ENCODE measurements at regions not wholly inside any gene's neighbourhood (a gene's known extent, or its start where the extent isn't known, plus 50 kb on each side); places are given as distances from the start of the nearest gene placed in this dataset.

GRCh38 chr21:41682719-41683179 is 84.1 kb downstream of the RIPK4 start:
- no peak overlapping the region for H3K4me2 ChIP-seq (ENCODE audit: low read length)

GRCh38 chr21:41681939-41682718 is 84.7 kb downstream of the RIPK4 start:
- no peaks in the 10 kb centered on the region for H3K9me2 ChIP-seq (ENCODE audit: low read depth, low read length)
- H3K27ac ChIP-seq (ENCODE audit: low read depth, low read length, poor library complexity, severe bottlenecking): no peak overlapping the region
- H3K36me3 ChIP-seq (ENCODE audit: insufficient read depth, low read length): no peaks in the 10 kb centered on the region
- no peaks in the 10 kb centered on the region for H3F3A ChIP-seq (ENCODE audit: insufficient read depth, low read length)
- H3K4me1 ChIP-seq (ENCODE audit: insufficient read depth, low read length, severe bottlenecking): no peaks in the 10 kb centered on the region
- no peak for TF ChIP-seq EZH2 (IDR thresholded peaks at IDR 0.05; ENCODE audit: borderline replicate concordance, low read length)
- TF ChIP-seq, protein P1, sequence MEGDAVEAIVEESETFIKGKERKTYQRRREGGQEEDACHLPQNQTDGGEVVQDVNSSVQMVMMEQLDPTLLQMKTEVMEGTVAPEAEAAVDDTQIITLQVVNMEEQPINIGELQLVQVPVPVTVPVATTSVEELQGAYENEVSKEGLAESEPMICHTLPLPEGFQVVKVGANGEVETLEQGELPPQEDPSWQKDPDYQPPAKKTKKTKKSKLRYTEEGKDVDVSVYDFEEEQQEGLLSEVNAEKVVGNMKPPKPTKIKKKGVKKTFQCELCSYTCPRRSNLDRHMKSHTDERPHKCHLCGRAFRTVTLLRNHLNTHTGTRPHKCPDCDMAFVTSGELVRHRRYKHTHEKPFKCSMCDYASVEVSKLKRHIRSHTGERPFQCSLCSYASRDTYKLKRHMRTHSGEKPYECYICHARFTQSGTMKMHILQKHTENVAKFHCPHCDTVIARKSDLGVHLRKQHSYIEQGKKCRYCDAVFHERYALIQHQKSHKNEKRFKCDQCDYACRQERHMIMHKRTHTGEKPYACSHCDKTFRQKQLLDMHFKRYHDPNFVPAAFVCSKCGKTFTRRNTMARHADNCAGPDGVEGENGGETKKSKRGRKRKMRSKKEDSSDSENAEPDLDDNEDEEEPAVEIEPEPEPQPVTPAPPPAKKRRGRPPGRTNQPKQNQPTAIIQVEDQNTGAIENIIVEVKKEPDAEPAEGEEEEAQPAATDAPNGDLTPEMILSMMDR (IDR thresholded peaks at IDR 0.05; ENCODE audit: low read length): no peak
- no peak overlapping the region for H3K4me2 ChIP-seq (ENCODE audit: low read length)
- no peaks in the 10 kb centered on the region for H3K79me2 ChIP-seq (ENCODE audit: insufficient read depth, low read length)
- no peaks in the 10 kb centered on the region for H4K20me1 ChIP-seq (ENCODE audit: insufficient read depth, low read length)
- no peaks in the 10 kb centered on the region for H3K9me3 ChIP-seq (ENCODE audit: low read length)
- no peak overlapping the region for H3K4me3 ChIP-seq (ENCODE audit: low read depth, low read length, poor library complexity, severe bottlenecking)
- H2AFZ ChIP-seq (ENCODE audit: low read length): no peak overlapping the region
- peaks cover 7% of the 10 kb centered on the region for H3K27me3 ChIP-seq (ENCODE audit: insufficient read depth, low read length)
- no peak overlapping the region for H3K9ac ChIP-seq (ENCODE audit: low read length)

More at GRCh38 chr21:41682719-41683179, 84.1 kb downstream of the RIPK4 start:
- Histone ChIP-seq H3K79me2 (ENCODE audit: insufficient read depth, low read length) (no peaks in the 10 kb centered on the region), H3K4me3 (ENCODE audit: low read depth, low read length, poor library complexity, severe bottlenecking) (no peak overlapping the region), H3K9me2 (ENCODE audit: low read depth, low read length) (no peaks in the 10 kb centered on the region), H3K9ac (ENCODE audit: low read length) (no peak overlapping the region), H4K20me1 (ENCODE audit: insufficient read depth, low read length) (no peaks in the 10 kb centered on the region), H3K4me1 (ENCODE audit: insufficient read depth, low read length, severe bottlenecking) (no peaks in the 10 kb centered on the region), H3K36me3 (ENCODE audit: insufficient read depth, low read length) (no peaks in the 10 kb centered on the region), H3F3A (ENCODE audit: insufficient read depth, low read length) (no peaks in the 10 kb centered on the region), H3K27me3 (ENCODE audit: insufficient read depth, low read length) (peaks cover 7% of the 10 kb centered on the region), H3K9me3 (ENCODE audit: low read length) (no peaks in the 10 kb centered on the region), H2AFZ (ENCODE audit: low read length) (no peak overlapping the region), H3K27ac (ENCODE audit: low read depth, low read length, poor library complexity, severe bottlenecking) (no peak overlapping the region)
- TF ChIP-seq EZH2 (IDR thresholded peaks at IDR 0.05; ENCODE audit: borderline replicate concordance, low read length): no peak
- TF ChIP-seq, protein P1 (IDR thresholded peaks at IDR 0.05; ENCODE audit: low read length): no peak

DNA sequence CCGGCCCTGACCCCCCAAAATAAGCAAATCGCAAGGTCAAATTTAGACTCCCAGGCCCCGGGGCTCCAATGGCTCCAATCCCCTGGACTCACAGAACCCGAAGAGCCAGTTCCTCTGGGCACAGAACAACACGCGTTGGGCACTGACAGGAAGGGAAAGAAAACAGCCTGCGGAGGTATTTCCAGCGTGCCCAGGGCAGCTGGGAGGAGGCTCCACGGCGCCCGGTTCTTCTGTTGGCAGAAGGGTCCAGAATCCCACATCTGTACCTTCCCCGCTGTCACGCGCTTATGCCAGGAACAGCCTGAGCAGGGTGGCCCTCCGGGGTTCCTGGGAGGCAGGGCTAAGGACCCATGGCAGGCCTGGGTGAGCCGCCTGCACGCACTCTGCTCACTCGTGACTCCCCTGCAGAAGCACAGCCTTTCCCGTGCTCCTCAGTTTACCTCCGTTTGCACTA is 85.5 kb downstream of the RIPK4 start:
- Histone ChIP-seq H3K9ac (ENCODE audit: low read length) (no peak overlapping the region), H3K27ac (ENCODE audit: low read depth, low read length, poor library complexity, severe bottlenecking) (no peak overlapping the region), H3K4me1 (ENCODE audit: insufficient read depth, low read length, severe bottlenecking) (no peaks in the 10 kb centered on the region), H2AFZ (ENCODE audit: low read length) (no peak overlapping the region), H4K20me1 (ENCODE audit: insufficient read depth, low read length) (no peaks in the 10 kb centered on the region), H3K9me3 (ENCODE audit: low read length) (no peaks in the 10 kb centered on the region), H3K36me3 (ENCODE audit: insufficient read depth, low read length) (no peaks in the 10 kb centered on the region), H3F3A (ENCODE audit: insufficient read depth, low read length) (no peaks in the 10 kb centered on the region), H3K9me2 (ENCODE audit: low read depth, low read length) (no peaks in the 10 kb centered on the region), H3K4me3 (ENCODE audit: low read depth, low read length, poor library complexity, severe bottlenecking) (no peak overlapping the region), H3K27me3 (ENCODE audit: insufficient read depth, low read length) (peaks cover 7% of the 10 kb centered on the region), H3K79me2 (ENCODE audit: insufficient read depth, low read length) (no peaks in the 10 kb centered on the region), H3K4me2 (ENCODE audit: low read length) (no peak overlapping the region)
- no peak for TF ChIP-seq EZH2 (IDR thresholded peaks at IDR 0.05; ENCODE audit: borderline replicate concordance, low read length)
- TF ChIP-seq, protein P1 (IDR thresholded peaks at IDR 0.05; ENCODE audit: low read length): no peak

Data from OCI-LY1 (cell line).